GM18511 (cell line): ENCODE measurements at regions not wholly inside any gene's neighbourhood (a gene's known extent, or its start where the extent isn't known, plus 50 kb on each side); places are given as distances from the start of the nearest gene placed in this dataset.

Source experiments
- ATAC-seq: cut with Tn5 transposase; IDR thresholded peaks from one replicate; pipeline ENCODE4 v1.9.1; 2021; ENCODE audit warnings: mild to moderate bottlenecking, moderate library complexity; ENCODE audit not compliant: unreplicated experiment

DNA sequence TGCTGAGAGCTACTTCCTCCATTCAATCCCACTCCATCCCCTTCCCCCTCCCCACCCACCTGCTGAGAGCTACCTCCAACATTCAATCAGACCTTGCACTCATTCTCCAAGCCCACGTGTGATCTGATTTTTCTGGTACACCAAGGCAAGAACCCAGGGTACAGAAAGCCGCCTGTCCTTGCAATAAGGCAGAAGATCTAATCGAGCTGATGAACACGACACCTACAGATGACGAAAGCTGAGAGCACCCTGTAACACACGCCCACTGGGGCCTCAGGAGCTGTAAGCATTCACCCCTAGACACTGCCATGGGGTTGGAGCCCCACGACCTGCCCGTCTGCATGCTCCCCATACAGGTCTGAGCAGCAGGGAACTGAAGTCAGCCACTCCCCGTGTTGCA is 58.3 kb downstream of the TRIML1 start:
- ATAC-seq: no peak

DNA sequence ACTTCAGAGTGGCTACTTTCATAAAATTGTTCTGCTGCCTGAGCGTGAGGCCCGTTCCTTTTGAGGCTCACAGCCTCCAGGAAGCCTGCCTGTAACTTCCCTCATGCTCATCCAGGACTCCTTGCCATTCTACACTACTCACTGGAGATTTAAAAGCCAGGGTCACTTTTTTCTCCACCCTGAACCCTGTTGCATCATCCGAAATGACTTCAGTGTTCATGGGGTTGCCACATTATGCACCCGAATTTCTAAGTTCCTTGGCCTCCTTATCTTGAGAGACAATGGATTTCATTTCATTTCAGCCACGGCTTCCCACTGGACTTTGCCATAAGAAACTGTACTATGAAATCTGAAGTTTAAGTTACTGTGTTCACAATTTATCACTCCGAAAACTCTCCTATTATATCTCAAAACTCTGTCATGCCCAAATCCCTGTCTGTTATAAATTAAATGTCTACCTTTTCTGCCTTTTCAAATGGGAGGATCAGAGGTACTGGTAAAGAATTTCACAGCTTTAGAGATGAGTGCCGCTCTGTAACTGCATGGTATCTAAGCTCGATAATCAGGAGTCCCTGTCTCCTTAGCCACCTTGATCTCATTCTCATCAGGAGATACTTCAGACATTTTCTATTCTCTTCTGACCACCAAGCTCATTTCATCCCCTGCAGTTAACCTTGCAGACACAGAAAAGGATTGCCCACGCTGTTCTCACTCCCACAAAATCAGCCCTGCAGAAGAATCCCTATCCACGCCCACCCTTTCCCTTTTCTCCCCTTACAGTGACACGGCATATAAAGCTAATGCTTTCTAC is 59.9 kb downstream of the TRIML1 start:
- no peak for ATAC-seq

DNA sequence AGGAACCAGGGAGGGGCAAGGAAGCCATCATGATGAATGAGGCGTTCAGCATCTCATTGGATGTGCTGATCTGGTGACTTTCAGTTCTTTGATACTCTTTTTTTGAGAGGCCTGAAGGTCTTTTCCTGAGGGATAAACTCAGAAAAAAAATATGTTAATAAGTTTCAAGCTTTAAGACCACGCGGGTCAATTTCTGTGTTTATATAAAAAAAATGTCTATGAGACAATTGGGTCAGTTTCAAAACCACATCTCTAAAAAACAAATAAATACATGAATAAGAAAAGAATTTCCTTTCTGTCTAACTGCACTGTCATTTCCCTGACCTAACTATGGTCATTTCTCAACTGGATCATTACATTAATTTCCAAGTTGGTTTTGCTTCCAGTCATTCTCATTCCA is 62.6 kb downstream of the TRIML1 start:
- no peak for ATAC-seq

GRCh38 chr4:188206783-188207182 is 67.5 kb downstream of the TRIML1 start:
- ATAC-seq: no peak

- ATAC-seq: no peak
These were observed 75.6 kb downstream of the TRIML1 start for GRCh38 chr4:188214861-188215260.

- no peak for ATAC-seq
These were observed 79.2 kb downstream of the TRIML1 start for GRCh38 chr4:188218392-188218791.

DNA sequence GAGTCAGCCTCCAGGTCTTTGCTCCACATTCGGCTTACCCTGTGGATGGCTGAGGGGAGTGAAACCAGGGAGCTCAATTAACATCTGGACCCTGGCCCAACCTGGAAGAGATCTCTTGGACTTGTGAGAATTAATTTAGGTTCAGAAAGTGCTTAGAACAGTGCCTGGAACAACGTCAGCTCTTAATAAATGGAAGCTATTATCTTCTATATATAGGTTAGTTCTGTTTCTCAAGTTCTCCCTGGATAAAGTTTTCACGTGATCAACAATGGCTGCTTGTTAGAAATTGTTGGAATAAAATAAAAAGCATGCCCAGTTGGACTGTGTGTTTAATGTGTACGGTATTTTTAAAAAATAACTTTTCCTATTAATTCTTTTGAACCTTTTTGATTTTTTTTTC is 80.8 kb downstream of the TRIML1 start:
- ATAC-seq: no peak

DNA sequence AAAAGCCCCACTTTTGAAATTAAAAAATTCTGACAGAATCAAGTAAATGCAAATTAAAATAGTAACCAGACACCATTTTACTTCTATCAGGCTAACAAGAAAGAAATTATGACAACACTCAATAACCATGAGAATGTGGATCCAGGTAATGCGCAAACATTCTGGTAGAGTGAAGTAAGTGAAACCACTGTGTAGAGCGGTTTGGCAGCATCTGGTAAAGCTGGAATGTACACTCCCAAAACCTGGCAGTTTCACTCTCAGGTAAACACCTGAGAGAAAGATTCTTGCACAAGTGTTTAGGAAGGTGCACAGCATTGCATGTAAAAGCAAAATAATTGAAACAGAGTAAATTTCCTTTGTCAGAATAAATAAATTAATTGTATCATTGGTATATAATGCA is 81.8 kb downstream of the TRIML1 start:
- no peak for ATAC-seq

- no peak for ATAC-seq
These were observed 89.0 kb downstream of the TRIML1 start for GRCh38 chr4:188228279-188228678.

DNA sequence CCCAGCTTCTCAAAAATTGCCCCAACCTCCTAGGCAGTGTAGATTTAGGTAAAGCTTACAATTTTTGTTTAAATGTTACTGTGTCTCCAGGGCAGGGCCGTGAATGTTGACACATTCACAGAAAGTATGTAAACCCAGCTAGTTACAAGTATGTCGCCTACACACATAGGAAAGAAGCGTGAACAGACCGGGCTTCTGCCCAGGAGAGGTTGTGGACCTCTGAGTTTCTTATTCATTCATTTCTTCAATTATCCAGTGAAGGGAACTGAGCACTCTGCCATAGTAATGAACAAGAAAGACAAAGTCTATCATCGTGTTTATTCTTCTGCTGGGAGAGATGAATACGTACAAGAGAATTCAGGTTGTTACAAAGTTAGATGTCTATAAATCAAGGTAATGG is 93.2 kb downstream of the TRIML1 start:
- ATAC-seq: no peak

DNA sequence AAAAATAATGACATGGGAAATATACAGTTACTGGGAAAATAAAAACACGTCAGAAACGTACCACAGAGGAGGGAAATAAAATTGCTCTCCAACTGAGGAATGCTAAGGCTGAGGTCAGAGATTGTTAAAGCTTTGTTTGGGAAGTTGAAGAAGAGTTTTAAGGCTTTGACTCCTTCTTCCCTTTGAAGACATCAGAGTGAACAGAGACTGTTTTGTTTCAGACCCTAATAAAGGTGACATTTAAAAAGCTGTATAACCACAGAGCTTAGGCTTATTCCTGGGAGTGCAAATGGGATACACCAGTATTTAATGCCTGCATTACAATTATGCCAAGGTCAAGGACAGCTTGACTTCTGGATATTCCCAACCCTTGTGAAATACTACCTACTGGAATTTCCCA is 102.8 kb downstream of the TRIML1 start:
- no peak for ATAC-seq

DNA sequence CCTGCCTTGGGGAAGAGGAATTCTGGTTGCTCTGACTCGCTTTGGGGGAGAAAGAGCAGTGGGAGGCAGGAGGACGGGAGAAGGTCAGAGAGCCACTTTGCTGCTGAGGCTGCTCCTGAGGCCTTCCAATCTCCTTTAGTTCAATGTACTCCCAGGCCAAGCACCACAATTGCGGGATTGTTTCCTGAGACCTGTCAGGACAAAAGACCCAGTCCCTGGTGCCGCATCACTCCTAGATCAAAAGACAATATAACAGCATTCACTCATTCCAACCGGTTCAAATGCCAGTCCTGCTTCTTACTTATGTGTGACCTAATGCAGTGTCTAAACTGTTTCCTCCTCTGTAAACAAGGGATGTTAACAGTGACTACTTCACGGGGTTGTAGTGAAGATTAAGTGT is 106.4 kb downstream of the TRIML1 start:
- ATAC-seq: no peak

GRCh38 chr4:188246488-188246887 is 107.2 kb downstream of the TRIML1 start:
- no peak for ATAC-seq

- ATAC-seq: no peak
These were observed 115.0 kb downstream of the TRIML1 start for GRCh38 chr4:188254211-188254610.

GRCh38 chr4:188262464-188262863 is 123.2 kb downstream of the TRIML1 start:
- no peak for ATAC-seq

DNA sequence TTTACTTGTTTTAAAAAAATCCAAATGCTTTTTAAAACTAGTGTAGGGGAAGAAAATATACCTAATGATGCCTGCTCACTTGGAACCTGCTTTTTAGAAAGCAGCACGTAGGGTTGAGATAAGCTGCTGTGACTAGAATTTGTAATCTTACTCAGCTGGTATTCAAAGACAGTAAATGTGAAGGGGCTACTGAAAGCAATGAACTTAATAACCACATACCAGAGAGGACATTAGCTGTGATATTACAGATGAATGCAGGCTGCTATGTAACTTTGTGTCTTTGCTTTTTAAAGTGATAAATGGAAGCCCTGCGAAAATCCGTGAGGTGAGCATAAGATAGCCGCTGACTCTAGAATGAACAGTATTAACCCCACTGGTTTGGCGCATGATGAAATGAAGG is 124.1 kb downstream of the TRIML1 start:
- ATAC-seq: no peak

DNA sequence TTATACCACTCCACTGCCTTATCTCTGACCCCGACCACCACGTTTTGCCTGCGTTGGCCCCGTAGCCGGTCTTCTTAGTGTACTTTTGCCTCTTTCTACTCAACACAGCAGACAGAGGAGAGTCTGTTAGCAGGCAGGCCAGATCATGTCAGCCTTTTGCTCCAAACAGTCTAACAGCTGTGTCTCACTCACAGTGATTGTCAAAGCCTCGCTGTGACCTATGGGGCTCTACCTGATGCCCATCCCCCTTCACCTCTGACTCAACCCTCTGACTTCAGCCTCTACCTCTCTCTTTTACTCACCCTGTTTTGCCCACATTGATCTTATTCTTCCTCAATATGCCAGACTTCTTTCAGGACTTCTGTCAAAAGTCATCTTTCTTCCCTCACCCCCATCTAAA is 127.1 kb downstream of the TRIML1 start:
- ATAC-seq: no peak

- no peak for ATAC-seq
These were observed 129.1 kb downstream of the TRIML1 start for GRCh38 chr4:188268131-188268908.

- no peak for ATAC-seq
These were observed 131.2 kb downstream of the TRIML1 start for GRCh38 chr4:188270273-188271069.

DNA sequence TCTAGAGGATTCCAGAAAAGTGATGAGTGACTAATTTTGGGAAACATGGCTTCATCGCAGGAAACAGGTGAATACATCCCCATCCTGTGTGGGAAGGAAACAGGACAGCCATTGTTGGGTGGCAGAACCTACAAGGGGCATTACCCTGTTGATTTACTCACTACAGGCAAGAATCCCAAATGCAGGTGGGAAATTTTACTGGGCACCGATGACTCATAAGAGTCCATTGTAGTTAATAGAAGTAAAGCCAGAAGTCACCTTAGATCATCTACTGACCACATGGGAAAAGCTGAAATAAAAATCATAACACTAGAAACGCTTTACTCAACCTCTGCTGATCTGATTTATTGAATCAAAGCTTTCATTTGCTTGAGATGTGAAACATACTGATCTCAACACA is 136.4 kb downstream of the TRIML1 start:
- no peak for ATAC-seq

DNA sequence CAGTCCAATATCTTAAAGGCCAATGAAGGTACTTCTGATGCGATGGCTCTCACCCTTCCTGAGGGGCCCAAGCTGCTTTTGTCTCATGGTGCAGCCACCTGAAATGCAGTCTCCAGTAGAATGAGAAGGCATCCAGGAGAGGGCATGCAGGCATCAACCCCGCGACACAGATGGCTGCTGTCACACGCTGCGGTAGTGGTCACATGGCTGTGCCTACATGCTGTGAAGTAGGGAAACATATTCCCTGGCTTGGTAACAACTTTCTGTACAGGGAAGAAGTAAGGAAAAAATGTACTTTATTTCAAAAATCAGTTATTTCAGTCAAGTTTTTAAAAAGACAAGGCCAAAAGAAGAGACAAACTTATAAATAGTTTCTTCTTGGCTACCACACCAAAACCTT is 139.9 kb downstream of the TRIML1 start:
- ATAC-seq: no peak
